HG02798 (cell line): ENCODE measurements at regions not wholly inside any gene's neighbourhood (a gene's known extent, or its start where the extent isn't known, plus 50 kb on each side); places are given as distances from the start of the nearest gene placed in this dataset.

Experiments used
- ATAC-seq: cut with Tn5 transposase; IDR thresholded peaks from one replicate; pipeline ENCODE4 v1.9.1; 2021; ENCODE audit warnings: mild to moderate bottlenecking; ENCODE audit not compliant: unreplicated experiment, poor library complexity

DNA sequence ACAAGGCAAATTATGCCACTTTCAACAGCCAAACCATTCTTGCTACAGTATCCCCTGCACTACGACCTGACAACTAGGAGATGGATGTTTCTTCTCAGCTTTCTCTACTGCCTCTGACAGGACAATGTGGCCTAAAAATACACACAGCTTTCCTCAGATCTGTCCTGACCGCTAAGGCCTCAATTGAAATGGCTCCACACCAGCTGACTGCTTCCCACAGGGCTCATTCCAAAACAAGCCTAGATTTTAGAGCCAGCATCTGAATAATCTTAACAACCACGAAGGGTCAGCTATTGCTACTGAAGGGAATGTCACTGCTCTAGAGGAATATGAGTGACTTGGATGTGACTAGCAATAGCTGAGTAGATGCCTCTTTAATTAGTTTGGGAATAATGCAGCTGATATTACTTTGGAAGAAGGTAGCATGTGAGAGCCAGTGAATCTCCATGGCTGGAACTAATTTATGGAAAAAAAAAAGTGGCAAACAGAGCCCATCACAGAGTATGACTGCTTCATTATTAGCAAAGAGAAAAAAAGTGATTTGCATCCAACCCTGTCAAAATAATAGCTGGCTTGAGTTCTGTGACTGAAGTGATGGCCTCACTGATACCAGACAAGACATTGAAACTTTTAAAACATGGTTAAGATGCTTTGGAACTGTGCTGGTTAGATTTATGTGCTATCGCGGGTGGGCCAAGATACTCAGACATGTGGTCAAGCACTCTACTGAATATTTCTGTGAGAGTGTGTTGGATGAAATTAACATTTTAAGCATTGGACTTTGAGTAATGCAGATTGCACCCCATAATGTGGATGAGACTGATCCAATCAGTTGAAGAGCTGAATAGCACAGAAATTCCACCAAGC lies 450.2 kb downstream of the NR2F1-AS1 start:
- ATAC-seq = no peak

DNA sequence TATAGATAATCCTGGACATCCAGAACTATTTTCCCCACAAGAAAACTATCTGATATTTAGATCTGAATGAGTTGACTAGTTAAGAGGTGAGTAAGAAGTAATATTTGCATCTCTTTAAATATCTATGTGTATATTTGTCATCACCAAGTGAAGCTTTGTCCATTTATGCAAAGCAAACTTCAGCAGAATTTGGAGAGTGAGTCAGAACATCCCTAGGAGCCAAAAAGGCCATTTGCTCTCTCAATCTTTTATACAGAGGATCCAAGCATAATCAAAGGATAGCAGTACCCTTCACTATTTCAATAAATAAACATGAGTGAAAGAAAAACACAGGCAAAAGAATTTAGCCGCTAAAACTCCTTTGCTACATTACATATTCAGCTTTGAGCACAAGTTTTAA lies 454.4 kb downstream of the NR2F1-AS1 start:
- ATAC-seq = no peak

DNA sequence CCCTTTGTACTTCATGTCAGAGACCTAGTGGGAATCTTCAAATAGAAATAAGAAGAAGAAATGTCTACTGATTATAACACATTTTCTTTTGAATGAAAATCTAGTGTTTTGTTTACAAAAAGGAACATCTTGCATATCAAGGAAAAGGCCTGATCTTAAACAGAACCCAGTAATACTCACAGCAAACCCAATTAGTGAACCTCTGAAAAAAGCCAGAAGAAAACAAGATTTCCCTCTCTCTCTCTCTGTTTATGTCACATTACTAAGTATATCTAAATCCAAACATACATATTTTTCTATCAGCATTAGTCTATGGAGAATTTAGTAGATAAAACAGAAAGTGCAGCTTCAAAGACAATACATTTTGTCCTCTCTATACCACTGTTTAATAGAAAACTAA lies 457.9 kb downstream of the NR2F1-AS1 start:
- no peak for ATAC-seq

DNA sequence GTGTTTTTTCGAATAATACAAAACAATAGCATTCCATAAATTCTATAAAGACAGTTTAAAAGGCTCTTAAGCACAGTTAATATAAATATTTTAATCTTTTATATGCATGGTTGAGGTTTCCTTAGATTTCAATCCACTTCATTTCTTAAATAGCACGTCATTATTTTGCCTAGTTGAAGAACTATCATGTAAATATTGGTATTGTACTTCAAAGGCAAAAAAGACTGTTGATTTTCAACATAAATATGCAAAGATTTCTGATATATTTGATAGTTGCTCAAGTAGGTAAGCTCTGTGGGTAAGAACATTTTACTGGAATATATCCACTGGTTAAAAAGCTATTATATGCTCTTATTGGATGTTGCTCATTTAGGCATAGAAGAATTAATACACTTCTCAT lies 458.6 kb downstream of the NR2F1-AS1 start:
- no peak for ATAC-seq

DNA sequence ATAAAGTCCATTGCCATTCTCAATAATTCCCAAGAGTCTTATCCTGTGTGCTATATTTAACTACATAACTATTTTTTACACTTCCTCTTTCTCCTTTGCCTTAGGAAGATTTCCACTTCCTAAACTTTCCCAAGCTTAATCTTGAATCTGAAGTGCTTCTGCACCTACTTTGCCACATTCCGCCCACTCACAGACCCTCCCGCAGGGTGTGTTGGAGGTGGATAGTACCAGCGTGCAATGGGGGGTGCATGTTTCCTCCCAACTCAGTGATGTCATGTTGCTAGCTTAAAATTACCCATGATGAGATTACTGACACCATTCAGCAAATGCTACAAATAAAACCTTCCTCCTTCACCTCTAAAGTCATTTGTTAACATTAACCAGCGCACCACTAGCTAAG lies 460.2 kb downstream of the NR2F1-AS1 start:
- ATAC-seq = no peak

DNA sequence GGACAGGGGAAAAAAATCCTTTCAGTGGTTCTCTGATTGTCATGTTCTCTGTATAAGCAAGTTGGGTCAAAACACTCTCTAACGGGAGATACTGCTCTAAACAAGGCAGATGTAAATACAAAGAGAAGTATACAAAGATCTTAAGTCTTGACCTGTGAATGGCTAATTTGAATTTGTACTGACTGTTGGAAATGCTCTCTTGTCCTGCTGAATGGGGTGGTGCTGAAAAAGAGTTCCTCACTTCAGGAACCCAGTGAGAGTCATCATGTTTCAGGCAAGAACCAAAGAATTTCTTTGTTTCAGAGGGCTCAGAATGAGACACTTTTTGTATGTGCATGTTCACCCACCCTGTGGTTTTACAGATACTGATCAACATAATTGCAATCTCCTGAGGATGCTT lies 461.0 kb downstream of the NR2F1-AS1 start:
- ATAC-seq = no peak

DNA sequence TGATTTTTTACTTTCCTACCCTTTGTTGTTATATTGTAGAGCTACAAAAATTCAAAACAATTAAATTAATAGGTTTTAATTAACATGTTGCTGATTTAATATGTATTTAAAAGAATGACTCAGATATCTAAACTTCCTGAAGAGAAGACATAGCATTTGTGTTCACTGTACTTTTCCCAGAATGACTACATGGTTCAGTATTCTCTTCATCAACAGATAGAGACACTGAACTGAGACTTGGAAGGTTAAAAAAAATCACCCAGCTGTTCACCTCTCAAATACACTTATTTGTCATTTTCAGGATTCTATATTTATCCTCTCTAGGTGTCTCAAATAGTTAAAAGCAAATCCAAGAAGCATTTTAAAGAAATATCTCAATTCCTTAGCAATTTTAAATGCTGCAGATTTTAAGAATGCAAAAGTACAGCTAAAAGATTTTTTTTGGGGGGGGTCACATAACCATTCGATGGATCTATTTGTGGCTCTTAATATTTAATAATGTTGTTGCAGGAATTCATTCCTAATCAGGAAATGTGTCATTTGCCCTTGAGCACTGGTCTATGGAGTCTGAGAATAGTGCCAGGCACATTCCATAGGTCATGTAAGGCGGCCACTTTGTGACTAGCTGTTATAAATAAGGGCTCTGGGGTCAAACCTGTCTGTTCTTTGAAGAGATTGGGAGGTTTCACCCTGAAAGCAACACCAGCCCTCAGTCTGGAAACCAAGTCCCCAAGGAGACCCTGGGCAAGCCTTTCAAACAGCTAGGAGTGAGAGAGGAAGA lies 463.1 kb downstream of the NR2F1-AS1 start:
- ATAC-seq = no peak

DNA sequence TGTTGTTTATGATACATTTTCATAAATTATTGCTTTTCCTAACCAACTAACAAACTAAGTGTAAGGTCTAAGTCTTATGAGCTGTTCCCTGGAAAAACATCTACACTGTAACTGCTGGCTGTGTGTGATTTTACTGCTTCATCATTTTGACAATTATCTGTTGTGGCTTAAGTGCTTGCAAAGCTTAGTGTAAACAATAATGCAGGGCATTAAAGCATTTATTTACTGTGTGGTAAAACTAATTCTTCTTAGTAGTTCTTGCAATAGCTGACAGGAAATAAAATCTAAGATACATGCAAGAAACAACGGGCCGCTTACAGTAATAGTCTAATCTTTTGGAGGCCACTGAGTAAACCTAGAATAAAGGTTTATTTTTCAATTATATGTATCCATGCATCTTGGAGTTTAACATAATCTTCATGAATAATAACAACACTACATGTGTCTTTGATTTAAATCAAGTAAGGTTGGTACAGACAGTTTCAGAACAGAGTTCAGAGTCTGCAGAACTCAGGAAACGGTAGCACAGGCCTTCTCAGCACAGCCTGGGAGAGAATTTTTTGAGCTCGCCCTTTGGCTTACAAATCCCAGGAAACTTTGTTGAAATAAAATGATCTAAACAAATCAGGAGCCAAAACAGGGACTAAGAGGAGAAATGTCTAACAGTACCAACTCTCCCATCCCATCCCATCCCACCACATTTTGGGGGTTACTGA lies 473.1 kb downstream of the NR2F1-AS1 start:
- ATAC-seq = no peak

DNA sequence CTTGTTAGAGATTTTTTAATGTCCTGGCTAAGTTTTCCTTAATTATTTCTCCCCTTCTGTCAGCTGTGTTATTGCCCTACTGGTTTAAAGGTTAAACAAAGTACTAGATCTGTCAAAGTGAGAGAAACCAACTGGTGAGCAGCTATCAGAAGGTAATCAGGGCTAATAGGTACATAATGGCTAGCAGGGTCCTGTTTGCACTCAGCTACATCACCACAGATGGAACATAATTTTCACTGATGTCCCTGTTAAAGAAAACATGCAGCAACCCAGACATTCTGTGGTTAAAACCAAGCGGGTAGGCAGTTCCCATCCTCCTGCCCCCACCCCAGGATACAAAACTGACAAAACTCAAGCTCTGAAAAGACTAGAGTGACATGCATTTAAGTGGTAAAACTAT lies 473.9 kb downstream of the NR2F1-AS1 start:
- no peak for ATAC-seq

DNA sequence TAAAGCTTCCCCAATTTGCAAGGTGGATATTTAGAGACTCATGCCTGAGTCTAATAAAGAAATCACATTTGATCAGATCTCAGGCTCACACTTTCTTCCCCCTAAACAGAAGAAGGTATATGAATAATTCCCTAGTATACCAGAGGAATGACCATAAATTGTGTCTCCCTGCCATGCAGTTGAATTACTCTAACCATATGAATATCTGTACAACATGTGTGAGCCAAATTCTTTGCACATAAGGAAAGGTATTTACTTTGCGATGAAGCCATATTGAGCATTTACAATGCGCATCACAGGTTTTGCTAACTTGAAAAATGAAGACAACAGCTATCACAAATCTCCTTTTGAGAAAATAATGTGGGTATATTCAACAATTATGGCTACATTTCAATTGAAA lies 479.4 kb downstream of the NR2F1-AS1 start:
- ATAC-seq = no peak

DNA sequence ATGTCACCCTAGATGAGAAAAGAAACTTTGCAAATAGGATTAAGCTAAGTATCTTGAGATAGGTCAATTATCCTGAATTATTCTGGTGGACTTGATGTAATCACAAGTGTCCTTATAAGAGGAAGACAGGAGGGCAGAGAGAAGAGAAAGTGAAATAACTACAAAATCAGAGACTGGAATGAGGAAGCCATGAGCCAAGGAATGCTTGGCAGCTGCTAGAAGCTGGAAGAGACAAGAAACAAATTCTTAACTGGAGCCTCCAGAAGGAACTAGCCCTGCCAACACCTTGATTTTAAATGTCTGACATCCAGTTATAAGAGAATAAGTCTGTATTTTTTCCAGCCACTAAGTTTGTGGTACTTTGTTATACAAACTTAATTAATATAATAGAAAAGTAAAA lies 480.0 kb downstream of the NR2F1-AS1 start:
- ATAC-seq = no peak

DNA sequence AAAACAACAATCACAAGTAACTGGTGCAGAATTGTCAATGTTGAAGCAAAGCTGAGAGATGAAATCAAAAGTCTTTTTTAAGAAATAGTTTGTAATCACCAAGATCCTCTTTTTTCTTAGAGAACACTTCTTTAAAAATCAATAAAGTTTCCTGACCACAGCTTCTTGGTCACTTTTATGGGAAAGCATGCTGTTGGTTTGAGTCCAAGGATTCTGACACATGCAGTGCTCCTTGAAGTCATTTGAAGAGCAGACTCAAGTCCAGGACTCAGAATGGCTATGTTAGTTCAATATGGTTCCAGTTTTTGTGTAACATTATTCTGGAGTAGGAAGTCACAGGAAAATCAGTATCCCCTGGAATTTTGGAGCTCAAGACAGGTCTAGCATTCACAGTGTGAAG lies 480.6 kb downstream of the NR2F1-AS1 start:
- ATAC-seq = no peak

DNA sequence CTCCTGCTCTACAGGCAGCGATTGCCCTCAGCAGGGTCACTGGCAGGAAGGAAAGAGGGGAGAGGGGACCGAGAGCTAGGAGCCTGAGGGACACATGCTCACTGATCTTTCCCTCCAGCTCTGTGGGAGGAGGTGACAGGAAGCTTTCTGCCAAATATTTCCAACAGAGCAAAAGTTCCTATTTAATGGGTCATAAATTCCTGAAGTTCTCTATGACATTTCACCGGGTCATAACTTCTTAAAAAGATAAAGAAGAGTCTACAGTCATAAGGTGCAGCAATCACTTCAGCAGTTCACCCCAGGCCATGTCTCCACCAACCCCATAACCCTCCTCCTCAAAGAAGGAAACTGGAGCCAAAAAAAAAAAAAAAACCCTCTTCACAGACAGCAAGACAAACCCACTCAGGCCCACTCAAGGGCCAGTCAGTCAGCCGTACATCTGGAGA lies 481.1 kb downstream of the NR2F1-AS1 start:
- no peak for ATAC-seq

DNA sequence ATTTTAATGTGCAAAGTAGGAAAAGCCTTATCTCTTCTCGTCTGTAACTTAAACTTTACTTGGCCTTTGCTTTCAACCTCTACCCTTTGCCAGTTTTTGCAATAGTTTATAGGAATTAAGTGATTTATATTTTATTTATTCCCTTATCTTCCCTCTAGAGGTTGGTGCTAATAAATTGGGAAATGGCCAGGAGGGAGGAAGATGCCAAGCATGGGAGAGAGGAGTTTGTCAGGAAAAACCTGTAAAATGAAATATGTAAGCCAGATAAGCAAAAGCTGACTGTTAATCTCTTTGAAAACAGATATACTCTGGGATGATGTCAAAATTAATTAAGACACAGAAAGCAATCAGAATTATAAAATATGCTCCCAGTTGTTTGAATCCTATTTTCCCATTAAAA lies 484.5 kb downstream of the NR2F1-AS1 start:
- no peak for ATAC-seq

DNA sequence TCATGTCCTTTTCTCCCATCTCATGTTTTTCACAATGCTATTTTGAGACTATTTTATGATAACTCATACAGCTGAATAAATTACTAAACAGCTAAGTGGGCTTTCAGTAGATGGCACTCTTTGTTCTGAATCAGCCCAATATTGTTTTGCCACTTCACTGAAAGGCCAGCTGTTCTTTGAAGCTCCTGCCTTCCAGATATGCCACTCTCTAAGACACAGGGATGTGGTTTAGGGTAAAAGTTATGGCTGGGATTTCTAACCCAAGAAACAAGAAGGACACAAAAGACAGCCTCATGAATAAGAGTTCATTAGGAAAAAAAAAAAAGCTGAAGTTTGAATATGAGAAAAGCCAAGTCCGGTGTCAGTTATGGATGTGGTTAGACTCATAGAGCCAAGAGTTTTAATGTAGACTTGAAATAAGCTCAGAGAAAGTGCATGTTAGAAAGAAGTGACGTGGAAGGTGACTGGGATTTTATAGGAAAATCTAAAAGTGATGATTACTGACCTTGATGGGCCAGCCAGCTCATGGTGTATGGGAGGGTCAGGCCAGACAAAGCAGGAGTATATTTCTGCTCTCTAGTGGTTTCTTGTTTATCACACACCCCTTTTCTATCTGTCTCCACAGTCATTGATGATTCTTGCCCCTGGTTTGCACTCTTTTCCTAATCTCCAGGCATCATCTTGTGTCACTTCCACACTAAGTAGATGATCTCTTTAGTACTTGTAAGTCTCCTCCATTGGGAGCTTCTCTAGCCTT lies 488.5 kb downstream of the NR2F1-AS1 start:
- no peak for ATAC-seq

DNA sequence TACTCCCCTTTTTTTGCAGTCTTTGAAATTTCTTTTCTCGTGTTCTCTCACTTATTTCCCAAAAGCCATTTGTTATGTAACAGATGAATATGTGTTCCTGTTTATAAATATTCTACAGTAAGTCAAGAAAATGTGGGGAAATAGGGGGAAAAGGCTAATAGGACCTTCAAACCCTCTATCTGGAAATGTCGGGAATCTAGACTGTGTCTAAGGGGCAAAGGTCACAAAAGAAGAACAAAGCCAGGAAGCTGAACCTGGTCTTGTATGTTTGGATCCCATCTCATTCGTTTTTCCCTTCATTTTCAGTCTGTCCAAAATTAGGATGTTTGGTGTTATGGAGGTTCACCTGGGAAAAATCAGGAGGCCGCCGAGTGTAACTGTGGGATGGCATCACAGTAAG lies 490.3 kb downstream of the NR2F1-AS1 start:
- no peak for ATAC-seq

DNA sequence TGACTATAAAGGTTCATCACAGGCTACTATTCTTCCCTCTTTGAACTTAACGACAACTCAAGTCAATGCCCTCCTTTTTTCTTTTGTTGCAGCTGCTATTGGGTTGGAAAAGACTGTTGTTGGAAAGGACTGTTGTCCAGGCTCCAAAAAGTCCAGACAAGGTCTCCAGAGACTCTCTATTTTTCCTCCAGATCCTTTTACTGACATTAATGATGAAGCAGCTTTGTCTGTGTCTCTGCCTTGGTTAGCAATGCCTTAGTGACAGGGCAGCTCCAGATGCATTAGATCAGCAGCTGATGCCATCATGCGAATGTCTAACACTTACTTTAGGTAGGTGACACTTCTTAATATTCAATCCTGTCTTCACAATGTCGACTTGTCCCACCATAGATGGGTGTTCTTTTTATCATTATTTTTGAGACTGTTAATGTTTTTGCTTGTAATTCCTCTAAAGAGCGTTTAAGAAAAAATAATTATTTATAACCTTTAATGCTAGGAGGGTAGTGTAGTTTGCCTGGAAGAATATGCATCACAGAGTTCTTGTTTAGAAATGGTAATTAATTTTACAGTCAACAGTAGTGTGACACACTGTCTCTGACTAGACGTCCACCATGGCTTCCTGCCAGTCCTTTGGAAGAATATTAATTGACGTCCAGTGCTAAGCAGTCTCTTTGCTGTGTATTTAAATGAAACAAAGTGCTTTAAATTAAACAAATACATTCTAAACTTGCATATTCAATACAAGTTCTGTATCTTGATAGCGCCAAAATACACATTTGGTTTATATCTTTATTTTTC lies 492.2 kb downstream of the NR2F1-AS1 start:
- ATAC-seq = no peak

DNA sequence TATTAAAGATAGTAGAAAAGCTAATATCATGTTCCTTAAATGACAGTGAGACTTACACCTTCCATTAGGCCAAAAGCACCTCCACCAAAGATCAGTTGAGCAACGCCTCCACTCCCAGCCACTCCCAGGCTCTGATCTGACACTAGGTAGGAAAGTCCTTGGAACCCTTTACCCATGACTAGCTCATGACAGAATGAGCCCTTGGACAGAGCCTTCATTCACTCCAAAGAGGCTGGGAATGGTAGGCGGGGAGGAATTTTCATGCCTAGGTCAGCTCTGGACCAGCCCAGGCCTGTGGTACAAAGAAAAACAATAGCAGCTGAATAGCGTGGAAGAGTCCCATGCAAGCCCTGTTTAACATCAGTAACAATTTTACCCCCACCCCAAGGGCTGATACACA lies 493.7 kb downstream of the NR2F1-AS1 start:
- ATAC-seq = no peak

DNA sequence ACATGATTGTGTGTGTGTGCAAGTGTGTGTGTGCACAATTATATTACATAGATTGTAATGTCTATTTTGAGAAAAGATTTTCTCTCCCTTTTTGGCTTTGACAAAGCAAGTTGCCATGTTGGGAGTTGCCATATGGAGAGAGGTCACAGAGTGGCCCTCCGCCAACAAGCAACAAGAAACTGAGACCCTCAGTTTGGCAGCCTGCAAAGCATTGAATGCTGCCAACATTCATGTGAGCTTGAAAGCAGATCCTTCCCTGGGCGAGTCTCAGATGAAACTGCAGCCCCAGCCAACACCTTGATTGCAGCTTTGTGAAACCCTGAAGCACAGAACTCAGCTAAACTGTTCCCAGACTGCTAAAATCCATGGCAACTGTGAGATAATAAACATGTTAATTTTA lies 498.0 kb downstream of the NR2F1-AS1 start:
- no peak for ATAC-seq

DNA sequence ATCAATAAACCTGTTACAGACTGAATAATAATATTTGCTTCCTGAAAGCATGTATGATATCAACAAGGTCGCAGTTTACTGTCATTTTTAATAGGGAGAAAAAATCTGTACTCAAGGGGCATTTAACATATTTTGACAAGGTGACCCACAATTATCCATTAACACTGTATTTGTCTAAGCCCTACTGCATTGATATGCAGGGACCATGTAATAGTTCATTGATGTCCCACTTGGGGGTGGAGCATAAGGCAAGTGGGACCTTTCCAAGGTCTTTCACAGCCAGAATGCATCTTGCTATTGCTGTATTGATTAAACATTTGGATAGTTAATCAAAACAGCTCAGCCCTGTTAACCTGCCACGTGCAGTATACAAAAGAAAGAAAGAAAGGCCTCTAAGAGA lies 502.0 kb downstream of the NR2F1-AS1 start:
- no peak for ATAC-seq
